Lower lobe of right lung (tissue), 2 donors: ENCODE measurements at regions not wholly inside any gene's neighbourhood (a gene's known extent, or its start where the extent isn't known, plus 50 kb on each side); places are given as distances from the start of the nearest gene placed in this dataset.
A peak's percentile ranks its signal among the peaks of the same experiment; 100 is the strongest.
"Not testable (repeated sequence)": the region's sequence is repeated elsewhere in the genome, so short reads cannot be mapped to it uniquely, and the experiment has no call there.

Experiments used
- ATAC-seq, 2 donors: fragments of 200-7000 bp; cut with Tn5 transposase; one replicate each; pipeline ENCODE4 v1.9.1; 2020 to 2022; ENCODE audit warnings: mild to moderate bottlenecking in 2 of 2, moderate library complexity in 2 of 2
- DNase-seq: peaks from one replicate; pipeline ENCODE4 v3.0.0-alpha.2; 2020
- H3K27ac ChIP-seq: fragments of 200-600 bp; one replicate; pipeline ENCODE4 v1.8.0; 2022
- H3K27me3 ChIP-seq: fragments of 200-600 bp; one replicate; pipeline ENCODE4 v1.8.0; 2022; ENCODE audit warnings: low read depth
- H3K36me3 ChIP-seq: fragments of 200-600 bp; one replicate; pipeline ENCODE4 v1.8.0; 2022; ENCODE audit warnings: mild to moderate bottlenecking
- H3K4me1 ChIP-seq: fragments of 200-600 bp; one replicate; pipeline ENCODE4 v1.8.0; 2022
- H3K4me3 ChIP-seq: fragments of 200-600 bp; one replicate; pipeline ENCODE4 v1.8.0; 2022; ENCODE audit warnings: mild to moderate bottlenecking
- H3K9me3 ChIP-seq: fragments of 200-600 bp; one replicate; pipeline ENCODE4 v1.8.0; 2022
- CTCF ChIP-seq: fragments of 200-600 bp; IDR thresholded peaks from one replicate; pipeline ENCODE4 v1.8.0; 2022; ENCODE audit warnings: antibody characterized with exemption, mild to moderate bottlenecking
- intact Hi-C: fragments of 100-400 bp; cut with DNase I; formaldehyde crosslinking; loops from one replicate; pipeline ENCODE4 v1.11.0; 2022
- donor health status: DM: no; HTN: yes; CAD: no; lungs with severe emphysema.

GRCh38 chr11:13193613-13194012, 84.0 kb upstream of the BMAL1 start:
- H3K36me3 ChIP-seq, result no peaks in the 10 kb centered on the region
- H3K4me3 ChIP-seq, result no peak overlapping the region
- TF ChIP-seq CTCF, result no peak
- no peaks in the 10 kb centered on the region for H3K4me1 ChIP-seq
- no peaks in the 10 kb centered on the region for H3K27me3 ChIP-seq
- peaks cover 9% of the 10 kb centered on the region for H3K9me3 ChIP-seq
- H3K27ac ChIP-seq, result no peak overlapping the region
- DNase-seq (no peak), ATAC-seq (no peak)
- intact Hi-C loops, result no loop called here

- H3K4me1 ChIP-seq, ATAC-seq, H3K27me3 ChIP-seq, H3K4me3 ChIP-seq, intact Hi-C loops, H3K36me3 ChIP-seq, DNase-seq, H3K27ac ChIP-seq: not testable (repeated sequence)
- H3K9me3 ChIP-seq, result peaks cover 15% of the 10 kb centered on the region
Observed at GRCh38 chr11:13197374-13197773, 80.2 kb upstream of the BMAL1 start.

GRCh38 chr11:13205486-13205885, 72.1 kb upstream of the BMAL1 start:
- intact Hi-C loops, result no loop called here
- ATAC-seq (peak in 1 of 2 donors; percentile 11), DNase-seq (no peak)
- TF ChIP-seq CTCF, result no peak
- H3K4me3 ChIP-seq, result no peak overlapping the region
- no peaks in the 10 kb centered on the region for H3K36me3 ChIP-seq
- no peak overlapping the region for H3K27ac ChIP-seq
- H3K4me1 ChIP-seq, result peaks cover 9% of the 10 kb centered on the region
- peaks cover 7% of the 10 kb centered on the region for H3K9me3 ChIP-seq
- H3K27me3 ChIP-seq, result no peaks in the 10 kb centered on the region

GRCh38 chr11:13206086-13206640, 71.4 kb upstream of the BMAL1 start:
- intact Hi-C loops, result no loop called here
- DNase-seq (no peak), ATAC-seq (no peak)

GRCh38 chr11:13207270-13207664, 70.3 kb upstream of the BMAL1 start:
- DNase-seq (no peak), ATAC-seq (no peak)
- H3K27ac ChIP-seq, result peak overlapping the region; percentile 74
- intact Hi-C loops, result no loop called here
- TF ChIP-seq CTCF, result no peak
- peak overlapping the region; percentile 43 for H3K4me3 ChIP-seq
- no peaks in the 10 kb centered on the region for H3K27me3 ChIP-seq
- peaks cover 9% of the 10 kb centered on the region for H3K4me1 ChIP-seq
- H3K9me3 ChIP-seq, result no peaks in the 10 kb centered on the region
- no peaks in the 10 kb centered on the region for H3K36me3 ChIP-seq

More at GRCh38 chr11:13206086-13206640, 71.4 kb upstream of the BMAL1 start:
- Histone ChIP-seq H3K4me3 (no peak overlapping the region), H3K4me1 (peaks cover 9% of the 10 kb centered on the region), H3K27ac (no peak overlapping the region), H3K36me3 (no peaks in the 10 kb centered on the region), H3K9me3 (peaks cover 3% of the 10 kb centered on the region), H3K27me3 (no peaks in the 10 kb centered on the region)
- TF ChIP-seq CTCF, result no peak

GRCh38 chr11:13207665-13208594, 69.7 kb upstream of the BMAL1 start:
- DNase-seq (peak; percentile 54), ATAC-seq (peak; percentile 73 to 84)
- H3K4me3 ChIP-seq, result peak overlapping the region; percentile 43
- no peaks in the 10 kb centered on the region for H3K36me3 ChIP-seq
- no peaks in the 10 kb centered on the region for H3K9me3 ChIP-seq
- H3K27me3 ChIP-seq, result no peaks in the 10 kb centered on the region
- peak overlapping the region; percentile 74 for H3K27ac ChIP-seq
- peaks cover 9% of the 10 kb centered on the region for H3K4me1 ChIP-seq
- no peak for TF ChIP-seq CTCF
- intact Hi-C loops, result loop anchor here (2.0 kb wide), 1 partner anchor 131 kb away; no protein-coding TSS in a partner anchor
